ENCODE measurements at regions not wholly inside any gene's neighbourhood (a gene's known extent, or its start where the extent isn't known, plus 50 kb on each side); places are given as distances from the start of the nearest gene placed in this dataset.

DNA sequence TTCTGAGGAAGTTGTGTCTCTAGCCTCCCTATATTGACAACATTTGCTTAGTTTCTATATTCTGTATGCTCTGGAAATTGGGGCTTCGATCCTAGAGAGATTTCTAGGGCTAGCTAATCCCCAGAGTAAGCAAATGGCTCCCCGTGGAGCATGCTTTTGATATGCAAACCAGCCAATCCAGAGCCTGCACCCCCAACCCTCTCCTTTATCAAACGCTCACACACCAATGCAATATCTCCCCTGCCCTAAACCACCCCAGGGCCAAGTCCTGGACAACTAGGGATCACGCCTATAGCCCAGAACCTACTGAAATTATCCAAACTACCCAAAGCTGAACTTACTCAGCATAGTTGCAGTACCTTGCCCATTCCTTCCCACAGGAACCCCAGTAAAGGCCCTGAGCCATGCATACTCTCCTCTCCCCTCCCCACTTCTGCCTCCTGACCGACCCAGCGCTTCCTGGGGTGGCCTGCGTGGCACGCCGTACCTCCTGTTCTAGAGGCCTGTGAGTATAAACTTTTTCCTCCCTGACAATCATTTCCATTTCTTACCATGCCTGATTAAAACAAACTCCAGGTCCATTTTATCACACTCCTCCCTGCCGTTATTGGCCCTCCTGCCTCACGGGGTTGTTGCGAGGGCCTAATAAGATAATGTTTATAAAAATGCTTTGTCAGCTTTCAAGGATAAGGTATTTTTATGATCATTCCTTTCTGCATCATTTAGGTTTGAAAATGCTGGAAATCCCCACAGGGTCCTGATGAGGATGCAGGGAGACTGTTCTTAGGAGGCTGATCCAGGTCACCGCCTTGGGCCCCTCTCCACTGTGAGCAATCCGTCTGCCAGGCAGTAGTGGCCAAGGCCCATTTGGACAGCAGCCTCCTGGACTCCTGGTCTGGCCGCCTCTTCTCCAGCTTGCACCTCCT, 102.7 kb downstream of the TENT5C start (continued):
- no peak for TF ChIP-seq EZH2 (IDR thresholded peaks at IDR 0.05; ENCODE audit: low read depth, low read length, severe bottlenecking)

Measured in H1 (cell line).